GM10266 (cell line): ENCODE measurements at regions not wholly inside any gene's neighbourhood (a gene's known extent, or its start where the extent isn't known, plus 50 kb on each side); places are given as distances from the start of the nearest gene placed in this dataset.
"Not testable (repeated sequence)": the region's sequence is repeated elsewhere in the genome, so short reads cannot be mapped to it uniquely, and the experiment has no call there.

Experiments used
- DNase-seq: peaks from one replicate; pipeline ENCODE4 v3.0.0; 2012; ENCODE audit errors: extremely low spot score
- TF ChIP-seq, protein P1 (sequence below): IDR thresholded peaks from 2 replicates; pipeline ENCODE4 v1.5.1; 2012; ENCODE audit warnings: mild to moderate bottlenecking, low read depth; ENCODE audit not compliant: control insufficient read depth, insufficient read depth; ENCODE audit errors: missing control alignments

DNA sequence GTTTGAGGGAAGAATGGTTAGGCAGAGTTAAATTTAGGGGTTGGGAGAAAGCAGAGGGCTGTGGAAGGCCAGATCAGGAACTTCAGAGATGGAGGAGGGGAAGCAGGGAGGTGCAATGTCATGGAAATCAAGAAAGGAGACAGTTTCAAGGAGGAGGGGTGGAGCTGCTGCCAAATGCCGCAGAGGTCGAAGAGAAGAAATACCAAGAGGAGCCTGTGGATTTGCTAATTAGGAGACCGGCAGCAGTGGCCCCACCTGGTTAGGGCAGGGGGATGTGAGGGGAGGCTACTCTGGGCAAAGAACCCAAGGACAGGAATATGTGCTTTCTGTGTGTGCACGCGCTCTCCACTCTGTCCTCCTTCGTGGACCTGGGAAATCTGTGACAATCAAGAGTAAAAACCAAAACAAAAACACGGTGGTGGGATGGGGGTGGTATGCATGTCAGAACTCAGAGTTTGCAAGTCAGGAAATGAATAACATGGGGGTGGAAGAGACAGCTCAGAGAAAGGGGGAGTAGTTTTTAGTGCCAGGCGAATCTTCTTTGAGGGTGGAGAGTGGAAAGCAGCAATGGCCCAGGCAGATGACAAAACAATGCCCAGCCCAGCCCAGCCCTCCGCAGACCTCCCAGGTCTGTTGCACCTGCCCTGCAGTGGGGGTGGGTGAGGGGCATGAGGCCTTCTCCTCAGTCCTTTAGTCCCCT is 102.9 kb upstream of the PAX2 start:
- TF ChIP-seq, protein P1, sequence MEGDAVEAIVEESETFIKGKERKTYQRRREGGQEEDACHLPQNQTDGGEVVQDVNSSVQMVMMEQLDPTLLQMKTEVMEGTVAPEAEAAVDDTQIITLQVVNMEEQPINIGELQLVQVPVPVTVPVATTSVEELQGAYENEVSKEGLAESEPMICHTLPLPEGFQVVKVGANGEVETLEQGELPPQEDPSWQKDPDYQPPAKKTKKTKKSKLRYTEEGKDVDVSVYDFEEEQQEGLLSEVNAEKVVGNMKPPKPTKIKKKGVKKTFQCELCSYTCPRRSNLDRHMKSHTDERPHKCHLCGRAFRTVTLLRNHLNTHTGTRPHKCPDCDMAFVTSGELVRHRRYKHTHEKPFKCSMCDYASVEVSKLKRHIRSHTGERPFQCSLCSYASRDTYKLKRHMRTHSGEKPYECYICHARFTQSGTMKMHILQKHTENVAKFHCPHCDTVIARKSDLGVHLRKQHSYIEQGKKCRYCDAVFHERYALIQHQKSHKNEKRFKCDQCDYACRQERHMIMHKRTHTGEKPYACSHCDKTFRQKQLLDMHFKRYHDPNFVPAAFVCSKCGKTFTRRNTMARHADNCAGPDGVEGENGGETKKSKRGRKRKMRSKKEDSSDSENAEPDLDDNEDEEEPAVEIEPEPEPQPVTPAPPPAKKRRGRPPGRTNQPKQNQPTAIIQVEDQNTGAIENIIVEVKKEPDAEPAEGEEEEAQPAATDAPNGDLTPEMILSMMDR: no peak
- DNase-seq: no peak

DNA sequence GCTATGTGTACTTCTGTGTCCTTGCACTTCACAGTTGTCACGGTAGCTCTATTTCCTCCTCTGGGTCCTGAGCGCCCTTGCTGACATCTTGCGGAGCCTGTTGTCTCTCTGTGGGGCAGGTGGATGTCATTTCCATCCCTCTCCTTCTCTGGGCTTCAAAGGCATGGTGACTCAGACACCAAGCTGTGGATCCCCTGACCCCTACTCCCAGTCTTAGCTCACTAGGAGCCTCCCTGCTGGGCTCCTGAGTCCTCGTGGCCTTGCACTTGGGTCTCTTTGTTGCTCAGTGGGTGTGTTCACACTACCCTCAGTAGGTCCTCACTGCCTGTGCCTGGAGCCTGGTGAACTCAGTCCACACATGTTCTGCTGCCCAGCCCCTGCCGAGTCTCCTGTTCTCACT is 100.3 kb upstream of the PAX2 start:
- TF ChIP-seq, protein P1: no peak
- no peak for DNase-seq

- no peak for DNase-seq
- TF ChIP-seq, protein P1: no peak
Measured at GRCh38 chr10:100645613-100646392, 99.6 kb upstream of the PAX2 start.

DNA sequence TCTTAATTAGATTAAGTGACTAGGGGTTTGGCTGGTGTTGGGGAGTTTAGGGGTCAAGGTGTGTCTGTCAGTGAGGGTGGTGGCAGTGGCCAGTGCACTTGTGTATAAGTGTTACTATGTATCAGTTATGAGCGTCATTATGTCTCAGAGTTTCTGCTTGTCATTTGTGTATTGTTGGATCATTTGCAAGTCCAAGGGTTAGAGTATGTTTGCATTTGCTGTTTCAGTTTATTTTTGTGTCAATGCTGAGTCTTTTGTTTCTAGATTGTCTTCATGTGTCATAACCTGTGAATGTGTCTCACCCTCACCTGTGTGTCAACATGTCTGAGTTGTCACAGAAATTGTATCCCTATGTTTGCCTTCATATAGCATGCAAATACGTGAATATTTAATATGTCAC is 97.5 kb upstream of the PAX2 start:
- DNase-seq: no peak
- TF ChIP-seq, protein P1: no peak

GRCh38 chr10:100650693-100651092 is 94.7 kb upstream of the PAX2 start:
- TF ChIP-seq, protein P1: no peak
- no peak for DNase-seq

DNA sequence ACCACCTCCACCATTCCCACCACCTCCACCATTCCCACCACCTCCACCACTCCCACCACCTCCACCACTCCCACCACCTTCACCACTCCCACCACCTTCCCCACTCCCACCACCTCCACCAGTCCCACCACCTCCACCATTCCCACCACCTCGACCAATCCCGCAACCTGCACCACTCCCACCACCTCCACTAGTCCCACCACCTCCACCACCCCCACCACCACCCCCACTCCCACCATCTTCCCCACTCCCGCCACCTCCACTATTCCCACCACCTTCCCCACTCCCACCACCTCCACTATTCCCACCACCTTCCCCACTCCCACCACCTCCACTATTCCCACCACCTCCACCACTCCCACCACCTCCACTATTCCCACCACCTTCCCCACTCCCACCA is 94.3 kb upstream of the PAX2 start:
- not testable (repeated sequence) for DNase-seq

DNA sequence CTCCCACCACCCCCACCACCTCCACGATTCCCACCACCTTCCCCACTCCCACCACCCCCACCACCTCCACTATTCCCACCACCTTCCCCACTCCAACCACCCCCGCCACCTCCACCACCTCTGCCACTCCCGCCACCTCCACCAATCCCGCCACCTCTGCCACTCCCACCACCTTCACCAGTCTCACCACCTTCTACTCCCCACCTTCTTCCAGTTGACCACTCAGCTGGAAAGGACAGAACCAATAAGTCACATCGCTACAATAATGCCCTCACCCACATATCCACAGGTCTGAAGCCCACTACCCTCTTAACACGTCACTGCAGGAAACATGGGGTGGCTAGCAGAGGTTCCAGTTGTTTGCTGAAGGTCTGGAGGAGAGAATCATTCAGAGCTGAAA is 93.5 kb upstream of the PAX2 start:
- no peak for DNase-seq
- TF ChIP-seq, protein P1: no peak
